NCI-H345 treated with DMSO at 0.1 percent for 48 hours (cell line): ENCODE measurements at regions not wholly inside any gene's neighbourhood (a gene's known extent, or its start where the extent isn't known, plus 50 kb on each side); places are given as distances from the start of the nearest gene placed in this dataset.

ENCODE experiments used
- DNase-seq: peaks from one replicate; lab custom pipeline; 2025; ENCODE audit not compliant: unreplicated experiment; lab: John Stamatoyannopoulos, UW

- DNase-seq, result peak; percentile 60
Observed at GRCh38 chr12:91382081-91382543, 199.5 kb upstream of the DCN start.

GRCh38 chr12:91381309-91381804 lies 198.7 kb upstream of the DCN start:
- peak; percentile 5 for DNase-seq

- no peak for DNase-seq
Observed at GRCh38 chr12:91380631-91381030, 198.0 kb upstream of the DCN start.

GRCh38 chr12:91379051-91379775 lies 196.6 kb upstream of the DCN start:
- DNase-seq, result no peak

- DNase-seq, result no peak
Observed at GRCh38 chr12:91377436-91377835, 194.8 kb upstream of the DCN start.

GRCh38 chr12:91373086-91373485 lies 190.5 kb upstream of the DCN start:
- DNase-seq, result no peak

GRCh38 chr12:91370086-91370868 lies 187.7 kb upstream of the DCN start:
- no peak for DNase-seq

- DNase-seq, result no peak
Observed at GRCh38 chr12:91368613-91369012, 186.0 kb upstream of the DCN start.

GRCh38 chr12:91367234-91367849 lies 184.7 kb upstream of the DCN start:
- no peak for DNase-seq

GRCh38 chr12:91364471-91365184 lies 182.0 kb upstream of the DCN start:
- no peak for DNase-seq

- peak; percentile 26 for DNase-seq
Observed at GRCh38 chr12:91361864-91362263, 179.2 kb upstream of the DCN start.

- DNase-seq, result no peak
Observed at GRCh38 chr12:91357381-91357780, 174.8 kb upstream of the DCN start.

GRCh38 chr12:91356405-91356804 lies 173.8 kb upstream of the DCN start:
- no peak for DNase-seq

- DNase-seq, result peak; percentile 34
Observed at GRCh38 chr12:91355150-91356006, 172.8 kb upstream of the DCN start.

- DNase-seq, result no peak
Observed at GRCh38 chr12:91353266-91353665, 170.6 kb upstream of the DCN start.

GRCh38 chr12:91349476-91349875 lies 166.9 kb upstream of the DCN start:
- DNase-seq, result no peak

GRCh38 chr12:91347481-91348214 lies 165.0 kb upstream of the DCN start:
- no peak for DNase-seq

- DNase-seq, result no peak
Observed at GRCh38 chr12:91346827-91347226, 164.2 kb upstream of the DCN start.

- DNase-seq, result no peak
Observed at GRCh38 chr12:91344408-91344807, 161.8 kb upstream of the DCN start.
